Heart right ventricle (tissue), 16 donors: ENCODE measurements at regions not wholly inside any gene's neighbourhood (a gene's known extent, or its start where the extent isn't known, plus 50 kb on each side); places are given as distances from the start of the nearest gene placed in this dataset.

Experiments used
- ATAC-seq, 8 donors: fragments of 200-7000 bp; cut with Tn5 transposase; one replicate each; pipeline ENCODE4 v1.9.1; 2020; ENCODE audit warnings: mild to moderate bottlenecking in 8 of 8, moderate library complexity in 8 of 8, moderate number of reproducible peaks in 1 of 8
- DNase-seq, 2 donors: peaks; one replicate each; pipeline ENCODE4 v3.0.0-alpha.2; 2020
- H3K27ac ChIP-seq, 10 donors: fragments of 200-600 bp; sonication (generic) in 2 of 10; one replicate each; pipeline versions ENCODE4 v1.5.0 to v1.8.0; 2020 to 2022; ENCODE audit warnings: mild to moderate bottlenecking in 3 of 10
- H3K27me3 ChIP-seq, 7 donors: fragments of 200-600 bp; one replicate each; pipeline ENCODE4 v1.8.0; 2021 to 2022; ENCODE audit warnings: mild to moderate bottlenecking in 2 of 7
- H3K36me3 ChIP-seq, 9 donors: fragments of 200-600 bp; sonication (generic) in 1 of 9; one replicate each; pipeline versions ENCODE4 v1.5.0 to v1.8.0; 2020 to 2022; ENCODE audit warnings: mild to moderate bottlenecking in 2 of 9
- H3K4me1 ChIP-seq, 9 donors: fragments of 200-600 bp; sonication (generic) in 1 of 9; one replicate each; pipeline versions ENCODE4 v1.5.0 to v1.8.0; 2020 to 2022; ENCODE audit warnings: mild to moderate bottlenecking in 4 of 9
- H3K4me3 ChIP-seq, 10 donors: fragments of 200-600 bp; sonication (generic) in 2 of 10; one replicate each; pipeline versions ENCODE4 v1.5.0 to v1.8.0; 2020 to 2022; ENCODE audit warnings: mild to moderate bottlenecking in 7 of 10, moderate library complexity in 2 of 10
- H3K9me3 ChIP-seq, 11 donors: fragments of 200-600 bp in 10 of 11; sonication (generic) in 2 of 11; one replicate each; pipeline versions ENCODE4 v1.5.0 to v1.8.0; 2013 to 2022; ENCODE audit warnings: mild to moderate bottlenecking in 2 of 11, control low read depth in 1 of 11, moderate library complexity in 1 of 11
- CTCF ChIP-seq, 9 donors: fragments of 200-600 bp; sonication (generic) in 2 of 9; IDR thresholded peaks; one replicate each; pipeline versions ENCODE4 v1.5.0 to v1.8.0; 2021 to 2022; ENCODE audit warnings: antibody characterized with exemption in 9 of 9, mild to moderate bottlenecking in 5 of 9, moderate library complexity in 1 of 9
- WGBS, 2 donors: extraction: QIAGEN DNeasy Blood & Tissue Kit; methylation state at CpG; one replicate each; pipeline ENCODE4 v1.1.7; 2013; ENCODE audit warnings: inconsistent platforms in 1 of 2; 5-methylcytosine and 5-hydroxymethylcytosine counted together
- intact Hi-C, 10 donors: fragments of 100-400 bp; cut with DNase I; formaldehyde crosslinking; loops; one replicate each; pipeline versions ENCODE4 v1.11.1 to v1.14.2; 2022
- donor health status: Arrhythmogenic right ventricular cardiomyopathy.
- donor health status: ischemic (EF 13 %, LVEDD 7.1; RV severe dilation, severe dysfunction).
- donor health status: healthy with polysubstance abuse.
- donor health status: DM: no; HTN: yes; CAD: no.
- donor health status: DM: no; HTN: no; CAD: no.
- donor health status: ischemic (EF 25% LVEDD 6.9; RV normal size, moderate dysfunction).
- donor health status: ischemic (EF 25% LVEDD 5.7; RV mildly dilated, moderate dysfunction).
- donor health status: healthy.
- donor health status: DM: yes; HTN: yes; CAD: no.
- donor health status: Ischemic cardiomyopathy.
- donor health status: ischemic (EF 35%, LVEDD 5.7; RV mildly dilated, moderate dysfunction).
- donor health status: nonischemic (EF 11% LVEDD 7.7; RV severe dilation, severe dysfunction).
- donor health status: DM: yes; HTN: yes; CAD: no.
- donor health status: PGD.
- donor health status: ischemic (EF 29% LVEDD 5.4; RV normal size, mild dysfunction).
- donor health status: nonischemic (EF 23%, LVEDD 6.1; RV moderate dilation, normal function).

GRCh38 chr9:91100878-91101450 lies 260.8 kb downstream of the AUH start:
- DNase-seq, result peak; percentile 50 to 51
- H3K27me3 ChIP-seq, result no peaks in the 10 kb centered on the region
- H3K4me3 ChIP-seq, result no peak overlapping the region
- ATAC-seq, result peak; percentile 26 to 72 (median 64)
- H3K9me3 ChIP-seq, result no peaks in the 10 kb centered on the region
- WGBS, 2 donors, result 36 to 39% methylated on average over 6 of the region's 6 CpGs
- no peaks in the 10 kb centered on the region for H3K36me3 ChIP-seq
- TF ChIP-seq CTCF (IDR thresholded peaks at IDR 0.05), result no peak
- intact Hi-C loops, result loop anchor here in 7 of 10 donors (2.0 to 10.0 kb wide), 5 partner anchors 54 to 320 kb away; no protein-coding TSS in a partner anchor
- peaks cover 10 to 43% (median 36%) of the 10 kb centered on the region in 9 donors for H3K4me1 ChIP-seq
- peak overlapping the region; percentile 50 to 89 (median 83) for H3K27ac ChIP-seq

- ATAC-seq (peak in 1 of 8 donors; percentile 7), DNase-seq (no peak)
- no peaks in the 10 kb centered on the region for H3K27me3 ChIP-seq
- no peak overlapping the region for H3K4me3 ChIP-seq
- 47 to 55% methylated on average over 7 of the region's 7 CpGs for WGBS, 2 donors
- intact Hi-C loops, result loop anchor here in 7 of 10 donors (2.0 to 10.0 kb wide), 5 partner anchors 53 to 319 kb away; no protein-coding TSS in a partner anchor
- H3K4me1 ChIP-seq, result peaks cover 10 to 45% (median 36%) of the 10 kb centered on the region in 9 donors
- TF ChIP-seq CTCF (IDR thresholded peaks at IDR 0.05), result no peak
- H3K36me3 ChIP-seq, result no peaks in the 10 kb centered on the region
- peak overlapping the region; percentile 50 to 89 (median 83) for H3K27ac ChIP-seq
- no peaks in the 10 kb centered on the region for H3K9me3 ChIP-seq
Observed at GRCh38 chr9:91101611-91102168, 260.0 kb downstream of the AUH start.

GRCh38 chr9:91102269-91102668 lies 259.4 kb downstream of the AUH start:
- ATAC-seq, result no peak
- no peak overlapping the region for H3K4me3 ChIP-seq
- H3K4me1 ChIP-seq, result peaks cover 10 to 45% (median 36%) of the 10 kb centered on the region in 9 donors
- peak overlapping the region in 5 of 10 donors; percentile 84 to 89 (median 85) for H3K27ac ChIP-seq
- DNase-seq, result no peak
- no peak for TF ChIP-seq CTCF (IDR thresholded peaks at IDR 0.05)
- H3K27me3 ChIP-seq, result no peaks in the 10 kb centered on the region
- intact Hi-C loops, result loop anchor here in 5 of 10 donors (5.0 to 10.0 kb wide), 3 partner anchors 53 to 93 kb away; no protein-coding TSS in a partner anchor
- H3K36me3 ChIP-seq, result no peaks in the 10 kb centered on the region
- no peaks in the 10 kb centered on the region for H3K9me3 ChIP-seq

- 84 to 97% methylated on average over 1 of the region's 1 CpG for WGBS, 2 donors
- Histone ChIP-seq H3K27me3 (no peaks in the 10 kb centered on the region), H3K36me3 (no peaks in the 10 kb centered on the region), H3K4me3 (no peak overlapping the region), H3K27ac (no peak overlapping the region), H3K4me1 (peaks cover 10 to 38% (median 32%) of the 10 kb centered on the region in 9 donors), H3K9me3 (no peaks in the 10 kb centered on the region)
- no peak for DNase-seq
- no peak for TF ChIP-seq CTCF (IDR thresholded peaks at IDR 0.05)
- ATAC-seq, result no peak
- intact Hi-C loops, result loop anchor here in 5 of 10 donors (5.0 to 10.0 kb wide), 3 partner anchors 51 to 91 kb away; no protein-coding TSS in a partner anchor
Observed at GRCh38 chr9:91103931-91104330, 257.8 kb downstream of the AUH start.
